Mesenchymal stem cell (in vitro differentiated cells and primary cell): ENCODE measurements at regions not wholly inside any gene's neighbourhood (a gene's known extent, or its start where the extent isn't known, plus 50 kb on each side); places are given as distances from the start of the nearest gene placed in this dataset.

Source experiments
- DNase-seq: peaks from one replicate; pipeline ENCODE4 v3.0.0-alpha.2; 2013
- H2AFZ ChIP-seq: one replicate; pipeline ENCODE4 v1.6.1; 2013; ENCODE audit warnings: low read depth, mild to moderate bottlenecking, control low read depth, inconsistent platforms, low read length, moderate library complexity
- H2AK5ac ChIP-seq: 2 replicates; pipeline ENCODE4 v1.6.1; 2013; ENCODE audit warnings: low read length, moderate library complexity, mild to moderate bottlenecking, inconsistent platforms; ENCODE audit not compliant: severe bottlenecking
- H2BK120ac ChIP-seq: one replicate; pipeline ENCODE4 v1.6.1; 2013; ENCODE audit warnings: low read depth, mild to moderate bottlenecking, inconsistent platforms, low read length, moderate library complexity
- H2BK12ac ChIP-seq, 2 experiments: one replicate each; pipeline ENCODE4 v1.6.1; 2013; ENCODE audit warnings: inconsistent platforms in 2 of 2, low read length in 2 of 2, mild to moderate bottlenecking in 2 of 2, moderate library complexity in 2 of 2, control low read depth in 1 of 2
- H2BK15ac ChIP-seq: one replicate; pipeline ENCODE4 v1.6.1; 2013; ENCODE audit warnings: mild to moderate bottlenecking, low read depth, inconsistent platforms; ENCODE audit not compliant: poor library complexity, severe bottlenecking
- H2BK5ac ChIP-seq: 2 replicates; pipeline ENCODE4 v1.6.1; 2013; ENCODE audit warnings: low read depth, mild to moderate bottlenecking, low read length, control low read depth, inconsistent platforms; ENCODE audit not compliant: poor library complexity, severe bottlenecking
- H3K14ac ChIP-seq, 2 experiments: one replicate each; pipeline ENCODE4 v1.6.1; 2013; ENCODE audit warnings: inconsistent platforms in 2 of 2, low read length in 2 of 2, control low read depth in 1 of 2, mild to moderate bottlenecking in 1 of 2, moderate library complexity in 1 of 2
- H3K18ac ChIP-seq, 2 experiments: one replicate each; pipeline ENCODE4 v1.6.1; 2013; ENCODE audit warnings: inconsistent platforms in 2 of 2, low read length in 2 of 2, control low read depth in 1 of 2, low read depth in 1 of 2, mild to moderate bottlenecking in 1 of 2
- H3K23ac ChIP-seq, 2 experiments: one replicate each; pipeline ENCODE4 v1.6.1; 2013; ENCODE audit warnings: inconsistent platforms in 2 of 2, low read length in 2 of 2, mild to moderate bottlenecking in 2 of 2, moderate library complexity in 2 of 2, control low read depth in 1 of 2
- H3K27ac ChIP-seq: 2 replicates; pipeline ENCODE4 v1.5.1; 2013; ENCODE audit warnings: mild to moderate bottlenecking, moderate library complexity, low read length, control low read depth, inconsistent platforms; ENCODE audit not compliant: poor library complexity, severe bottlenecking
- H3K27me3 ChIP-seq, 2 experiments: 2 replicates each; pipeline versions ENCODE4 v1.6.1 to v1.7.0; 2013; ENCODE audit warnings: low read length in 2 of 2, mild to moderate bottlenecking in 2 of 2, moderate library complexity in 2 of 2, control low read depth in 1 of 2, inconsistent platforms in 1 of 2; ENCODE audit not compliant: control insufficient read depth in 1 of 2, insufficient read depth in 1 of 2
- H3K36me3 ChIP-seq, 2 experiments: 2 replicates each; pipeline versions ENCODE4 v1.6.1 to v1.7.0; 2013; ENCODE audit warnings: low read length in 2 of 2, control low read depth in 1 of 2, inconsistent platforms in 1 of 2, low read depth in 1 of 2, mild to moderate bottlenecking in 1 of 2; ENCODE audit not compliant: insufficient read depth in 2 of 2, control insufficient read depth in 1 of 2
- H3K4ac ChIP-seq, 2 experiments: one replicate each; pipeline ENCODE4 v1.6.1; 2013; ENCODE audit warnings: inconsistent platforms in 2 of 2, low read length in 2 of 2, mild to moderate bottlenecking in 2 of 2, moderate library complexity in 2 of 2, control low read depth in 1 of 2, low read depth in 1 of 2
- H3K4me1 ChIP-seq: 2 replicates; pipeline ENCODE4 v1.6.1; 2013; ENCODE audit warnings: low read depth, low read length, control low read depth; ENCODE audit not compliant: control insufficient read depth, insufficient read depth
- H3K4me2 ChIP-seq: 2 replicates; pipeline ENCODE4 v1.6.1; 2013; ENCODE audit warnings: low read length, mild to moderate bottlenecking, inconsistent platforms; ENCODE audit not compliant: poor library complexity, severe bottlenecking
- H3K4me3 ChIP-seq, 2 experiments: 2 replicates each; pipeline versions ENCODE4 v1.5.1 to v1.7.0; 2013; ENCODE audit warnings: low read length in 2 of 2, mild to moderate bottlenecking in 2 of 2, control low read depth in 1 of 2, low read depth in 1 of 2; ENCODE audit not compliant: insufficient read depth in 1 of 2
- H3K79me1 ChIP-seq: replicated peaks from 2 replicates; pipeline ENCODE4 v1.6.1; 2013; ENCODE audit warnings: mild to moderate bottlenecking, control low read depth, low read length, inconsistent platforms; ENCODE audit not compliant: poor library complexity, severe bottlenecking
- H3K9ac ChIP-seq: 2 replicates; pipeline ENCODE4 v1.7.0; 2013; ENCODE audit warnings: mild to moderate bottlenecking, low read length, moderate library complexity
- H3K9me3 ChIP-seq: 2 replicates; pipeline ENCODE4 v1.7.0; 2013; ENCODE audit warnings: mild to moderate bottlenecking, low read length; ENCODE audit not compliant: control insufficient read depth
- H4K8ac ChIP-seq: one replicate; pipeline ENCODE4 v1.6.1; 2013; ENCODE audit warnings: inconsistent platforms, mild to moderate bottlenecking, low read length, moderate library complexity
- H4K91ac ChIP-seq: one replicate; pipeline ENCODE4 v1.6.1; 2013; ENCODE audit warnings: mild to moderate bottlenecking, low read length, inconsistent platforms
- WGBS: methylation state at CpG from one replicate; pipeline ENCODE4 v1.1.7; 2013; ENCODE audit warnings: mixed read lengths; 5-methylcytosine and 5-hydroxymethylcytosine counted together

DNA sequence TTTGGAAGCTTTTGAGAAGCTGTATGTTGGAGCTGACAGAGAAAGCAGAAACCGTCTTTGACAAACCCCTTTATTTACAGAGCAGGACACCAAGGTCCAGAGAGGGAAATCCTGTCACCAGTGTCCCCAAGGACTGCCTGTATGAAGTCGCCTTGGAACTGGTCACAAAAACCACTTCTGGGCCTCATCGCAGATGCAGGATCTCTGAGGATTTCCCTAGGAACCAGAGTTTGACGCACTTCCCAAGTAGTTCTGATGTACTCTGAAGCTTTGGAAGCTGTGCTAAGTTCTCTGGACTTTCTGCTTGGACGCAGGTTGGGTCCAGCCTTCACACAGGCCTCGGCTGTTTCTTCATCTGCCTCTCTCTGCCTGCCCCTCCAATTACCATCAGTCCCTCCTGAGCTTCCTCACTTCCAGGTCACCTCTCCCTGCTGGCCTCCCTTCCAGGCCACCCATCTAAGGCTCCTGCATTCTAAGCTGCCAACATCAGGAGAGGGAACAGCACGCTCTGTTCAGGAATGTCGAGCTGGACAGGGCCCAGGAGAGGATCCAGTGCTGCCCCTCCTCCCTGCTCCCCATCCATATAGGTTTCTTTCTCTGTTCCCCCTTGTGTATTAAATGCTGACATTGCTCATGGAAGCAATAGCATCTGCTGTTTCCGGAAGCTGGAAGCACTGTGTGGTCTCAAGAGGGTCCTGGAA lies 270.8 kb downstream of the OPA1 start:
- Histone ChIP-seq H2BK15ac (no peak overlapping the region), H3K27ac (no peak overlapping the region), H3K18ac (no peak overlapping the region), H3K9me3 (no peaks in the 10 kb centered on the region), H3K4me1 (peaks cover 9% of the 10 kb centered on the region), H3K4me3 (no peak overlapping the region), H2AFZ (no peak overlapping the region), H3K4ac (no peak overlapping the region), H3K4me2 (no peak overlapping the region), H4K8ac (no peak overlapping the region), H3K36me3 (no peaks in the 10 kb centered on the region), H2AK5ac (no peak overlapping the region), H2BK5ac (no peak overlapping the region), H3K27me3 (peaks cover 4 to 31% of the 10 kb centered on the region in 2 experiments), H2BK120ac (no peak overlapping the region), H2BK12ac (peak overlapping the region in 1 of 2 experiments; percentile 23), H4K91ac (no peak overlapping the region), H3K23ac (no peak overlapping the region), H3K9ac (no peak overlapping the region), H3K79me1 (no peaks in the 10 kb centered on the region), H3K14ac (no peak overlapping the region)
- 86% methylated on average over 9 of the region's 9 CpGs for WGBS
- DNase-seq: no peak

DNA sequence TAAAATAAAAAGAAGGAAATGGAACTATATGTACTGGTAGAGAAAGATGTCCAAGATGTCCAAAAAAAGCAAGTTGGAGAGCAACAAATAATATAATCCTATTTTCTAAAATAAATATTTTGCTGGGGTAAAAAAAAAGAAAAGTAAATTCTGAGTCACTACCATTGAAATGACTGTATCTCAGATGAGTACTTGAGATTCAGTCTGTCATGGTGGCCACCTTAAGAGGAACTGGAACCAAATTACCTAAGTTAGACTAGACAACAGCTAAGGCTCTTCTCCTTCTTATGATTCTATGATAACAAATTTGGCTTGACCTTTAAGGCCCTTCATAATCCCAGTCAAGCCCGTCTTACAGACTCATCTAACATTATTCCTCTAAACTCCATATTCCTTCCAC lies 270.6 kb upstream of the HES1 start:
- Histone ChIP-seq H3K9me3 (no peaks in the 10 kb centered on the region), H3K27me3 (peaks cover 4 to 32% of the 10 kb centered on the region in 2 experiments), H3K36me3 (no peaks in the 10 kb centered on the region), H3K79me1 (no peaks in the 10 kb centered on the region), H3K9ac (no peak overlapping the region), H2BK12ac (no peak overlapping the region), H3K23ac (no peak overlapping the region), H3K4me2 (no peak overlapping the region), H4K8ac (no peak overlapping the region), H2BK15ac (no peak overlapping the region), H2BK5ac (no peak overlapping the region), H2AK5ac (no peak overlapping the region), H3K4ac (no peak overlapping the region), H3K18ac (no peak overlapping the region), H2BK120ac (no peak overlapping the region), H3K14ac (no peak overlapping the region), H3K4me3 (no peak overlapping the region), H4K91ac (no peak overlapping the region), H2AFZ (no peak overlapping the region), H3K27ac (no peak overlapping the region), H3K4me1 (peaks cover 23% of the 10 kb centered on the region)
- 95% methylated on average over 1 of the region's 1 CpG for WGBS
- no peak for DNase-seq

DNA sequence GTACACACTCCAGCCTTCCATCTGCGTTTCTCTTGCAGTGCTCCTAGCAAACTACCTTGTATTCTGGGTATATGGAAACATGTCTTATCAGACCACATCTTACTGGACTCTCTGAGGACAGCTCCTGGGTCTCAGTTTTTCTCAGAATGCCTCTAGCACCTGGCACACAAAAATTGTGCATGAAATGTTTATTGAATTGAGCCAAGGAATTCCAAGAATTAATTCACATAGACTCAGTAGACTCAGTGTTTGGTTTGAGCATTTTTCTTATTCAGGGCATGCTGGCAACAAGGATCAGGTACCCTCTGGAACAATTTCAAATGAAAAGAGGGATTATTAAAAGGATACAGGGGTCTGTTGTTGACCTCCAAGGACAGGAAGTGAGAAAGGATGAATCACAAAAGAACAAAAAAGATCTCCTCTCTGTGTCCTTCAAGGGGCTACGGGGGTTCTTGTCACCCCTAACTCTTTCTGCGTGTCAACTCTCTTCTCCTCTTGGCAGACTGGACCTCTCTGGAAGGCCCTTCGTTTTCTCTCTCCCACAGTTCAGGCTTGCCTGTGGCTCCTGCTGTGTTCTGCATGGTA lies 270.0 kb upstream of the HES1 start:
- Histone ChIP-seq H3K4me2 (no peak overlapping the region), H3K79me1 (no peaks in the 10 kb centered on the region), H3K23ac (no peak overlapping the region), H3K18ac (no peak overlapping the region), H3K4me1 (peaks cover 29% of the 10 kb centered on the region), H3K27me3 (peaks cover 4 to 32% of the 10 kb centered on the region in 2 experiments), H2BK5ac (no peak overlapping the region), H3K36me3 (no peaks in the 10 kb centered on the region), H2AK5ac (no peak overlapping the region), H2BK120ac (no peak overlapping the region), H2BK12ac (no peak overlapping the region), H4K8ac (no peak overlapping the region), H3K4ac (no peak overlapping the region), H3K4me3 (no peak overlapping the region), H4K91ac (no peak overlapping the region), H3K9ac (no peak overlapping the region), H3K27ac (no peak overlapping the region), H2AFZ (no peak overlapping the region), H2BK15ac (no peak overlapping the region), H3K14ac (no peak overlapping the region), H3K9me3 (no peaks in the 10 kb centered on the region)
- 52% methylated on average over 4 of the region's 4 CpGs for WGBS
- DNase-seq: no peak

DNA sequence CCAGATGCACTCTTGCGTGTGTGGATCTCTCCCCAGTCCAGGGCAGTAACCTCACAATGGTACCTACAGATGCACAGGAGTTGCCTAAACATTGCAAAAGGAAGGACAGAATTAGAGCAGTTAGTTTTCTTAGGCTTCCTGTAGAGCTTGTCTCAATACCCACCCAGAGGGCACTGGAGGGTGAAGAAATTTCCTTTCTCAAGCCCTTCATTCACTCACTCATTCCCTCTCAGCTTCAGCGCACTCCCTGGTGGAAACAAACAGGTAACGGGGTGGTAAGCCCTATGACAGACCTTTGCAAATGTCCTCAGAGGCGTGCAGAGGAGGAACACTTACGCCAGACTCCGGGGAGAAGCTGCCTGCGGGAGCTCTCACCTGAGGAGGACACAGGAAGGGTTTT lies 267.4 kb upstream of the HES1 start:
- Histone ChIP-seq H3K27me3 (peaks cover 4 to 24% of the 10 kb centered on the region in 2 experiments), H4K8ac (peak overlapping the region; percentile 90), H3K9me3 (no peaks in the 10 kb centered on the region), H3K4me3 (no peak overlapping the region), H2AK5ac (peak overlapping the region; percentile 20), H3K4me2 (no peak overlapping the region), H3K36me3 (no peaks in the 10 kb centered on the region), H3K79me1 (no peaks in the 10 kb centered on the region), H3K4ac (peak overlapping the region; percentile 71 to 83), H3K4me1 (peaks cover 36% of the 10 kb centered on the region), H2BK15ac (peak overlapping the region; percentile 53), H2BK120ac (peak overlapping the region; percentile 45), H3K27ac (peak overlapping the region; percentile 34), H2AFZ (no peak overlapping the region), H2BK12ac (peak overlapping the region; percentile 94), H2BK5ac (no peak overlapping the region), H3K14ac (no peak overlapping the region), H3K23ac (no peak overlapping the region), H3K9ac (no peak overlapping the region), H4K91ac (peak overlapping the region; percentile 87), H3K18ac (peak overlapping the region; percentile 23 to 84)
- 91% methylated on average over 7 of the region's 7 CpGs for WGBS
- no peak for DNase-seq
